ENCODE measurements at regions not wholly inside any gene's neighbourhood (a gene's known extent, or its start where the extent isn't known, plus 50 kb on each side); places are given as distances from the start of the nearest gene placed in this dataset.

DNA sequence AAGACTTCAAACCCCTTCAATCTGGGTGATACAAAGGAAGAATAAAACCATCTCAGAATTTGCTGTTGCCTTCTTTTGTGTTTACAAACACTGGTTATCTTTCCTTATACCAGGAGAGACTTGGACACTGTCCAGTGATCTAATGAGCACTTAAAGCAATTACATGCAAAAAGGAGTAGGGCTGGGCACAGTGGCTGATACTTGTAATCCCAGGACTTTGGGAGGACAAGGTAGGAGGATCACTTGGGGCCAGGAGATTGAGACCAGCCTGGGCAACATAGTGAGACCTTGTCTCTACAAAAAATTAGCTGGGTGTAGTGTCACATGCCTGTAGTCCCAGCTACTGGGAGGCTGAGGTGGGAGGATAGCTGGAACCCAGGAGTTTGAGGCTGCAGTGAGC lies 95.7 kb upstream of the DRD5 start (continued):
- TF ChIP-seq, protein P1, sequence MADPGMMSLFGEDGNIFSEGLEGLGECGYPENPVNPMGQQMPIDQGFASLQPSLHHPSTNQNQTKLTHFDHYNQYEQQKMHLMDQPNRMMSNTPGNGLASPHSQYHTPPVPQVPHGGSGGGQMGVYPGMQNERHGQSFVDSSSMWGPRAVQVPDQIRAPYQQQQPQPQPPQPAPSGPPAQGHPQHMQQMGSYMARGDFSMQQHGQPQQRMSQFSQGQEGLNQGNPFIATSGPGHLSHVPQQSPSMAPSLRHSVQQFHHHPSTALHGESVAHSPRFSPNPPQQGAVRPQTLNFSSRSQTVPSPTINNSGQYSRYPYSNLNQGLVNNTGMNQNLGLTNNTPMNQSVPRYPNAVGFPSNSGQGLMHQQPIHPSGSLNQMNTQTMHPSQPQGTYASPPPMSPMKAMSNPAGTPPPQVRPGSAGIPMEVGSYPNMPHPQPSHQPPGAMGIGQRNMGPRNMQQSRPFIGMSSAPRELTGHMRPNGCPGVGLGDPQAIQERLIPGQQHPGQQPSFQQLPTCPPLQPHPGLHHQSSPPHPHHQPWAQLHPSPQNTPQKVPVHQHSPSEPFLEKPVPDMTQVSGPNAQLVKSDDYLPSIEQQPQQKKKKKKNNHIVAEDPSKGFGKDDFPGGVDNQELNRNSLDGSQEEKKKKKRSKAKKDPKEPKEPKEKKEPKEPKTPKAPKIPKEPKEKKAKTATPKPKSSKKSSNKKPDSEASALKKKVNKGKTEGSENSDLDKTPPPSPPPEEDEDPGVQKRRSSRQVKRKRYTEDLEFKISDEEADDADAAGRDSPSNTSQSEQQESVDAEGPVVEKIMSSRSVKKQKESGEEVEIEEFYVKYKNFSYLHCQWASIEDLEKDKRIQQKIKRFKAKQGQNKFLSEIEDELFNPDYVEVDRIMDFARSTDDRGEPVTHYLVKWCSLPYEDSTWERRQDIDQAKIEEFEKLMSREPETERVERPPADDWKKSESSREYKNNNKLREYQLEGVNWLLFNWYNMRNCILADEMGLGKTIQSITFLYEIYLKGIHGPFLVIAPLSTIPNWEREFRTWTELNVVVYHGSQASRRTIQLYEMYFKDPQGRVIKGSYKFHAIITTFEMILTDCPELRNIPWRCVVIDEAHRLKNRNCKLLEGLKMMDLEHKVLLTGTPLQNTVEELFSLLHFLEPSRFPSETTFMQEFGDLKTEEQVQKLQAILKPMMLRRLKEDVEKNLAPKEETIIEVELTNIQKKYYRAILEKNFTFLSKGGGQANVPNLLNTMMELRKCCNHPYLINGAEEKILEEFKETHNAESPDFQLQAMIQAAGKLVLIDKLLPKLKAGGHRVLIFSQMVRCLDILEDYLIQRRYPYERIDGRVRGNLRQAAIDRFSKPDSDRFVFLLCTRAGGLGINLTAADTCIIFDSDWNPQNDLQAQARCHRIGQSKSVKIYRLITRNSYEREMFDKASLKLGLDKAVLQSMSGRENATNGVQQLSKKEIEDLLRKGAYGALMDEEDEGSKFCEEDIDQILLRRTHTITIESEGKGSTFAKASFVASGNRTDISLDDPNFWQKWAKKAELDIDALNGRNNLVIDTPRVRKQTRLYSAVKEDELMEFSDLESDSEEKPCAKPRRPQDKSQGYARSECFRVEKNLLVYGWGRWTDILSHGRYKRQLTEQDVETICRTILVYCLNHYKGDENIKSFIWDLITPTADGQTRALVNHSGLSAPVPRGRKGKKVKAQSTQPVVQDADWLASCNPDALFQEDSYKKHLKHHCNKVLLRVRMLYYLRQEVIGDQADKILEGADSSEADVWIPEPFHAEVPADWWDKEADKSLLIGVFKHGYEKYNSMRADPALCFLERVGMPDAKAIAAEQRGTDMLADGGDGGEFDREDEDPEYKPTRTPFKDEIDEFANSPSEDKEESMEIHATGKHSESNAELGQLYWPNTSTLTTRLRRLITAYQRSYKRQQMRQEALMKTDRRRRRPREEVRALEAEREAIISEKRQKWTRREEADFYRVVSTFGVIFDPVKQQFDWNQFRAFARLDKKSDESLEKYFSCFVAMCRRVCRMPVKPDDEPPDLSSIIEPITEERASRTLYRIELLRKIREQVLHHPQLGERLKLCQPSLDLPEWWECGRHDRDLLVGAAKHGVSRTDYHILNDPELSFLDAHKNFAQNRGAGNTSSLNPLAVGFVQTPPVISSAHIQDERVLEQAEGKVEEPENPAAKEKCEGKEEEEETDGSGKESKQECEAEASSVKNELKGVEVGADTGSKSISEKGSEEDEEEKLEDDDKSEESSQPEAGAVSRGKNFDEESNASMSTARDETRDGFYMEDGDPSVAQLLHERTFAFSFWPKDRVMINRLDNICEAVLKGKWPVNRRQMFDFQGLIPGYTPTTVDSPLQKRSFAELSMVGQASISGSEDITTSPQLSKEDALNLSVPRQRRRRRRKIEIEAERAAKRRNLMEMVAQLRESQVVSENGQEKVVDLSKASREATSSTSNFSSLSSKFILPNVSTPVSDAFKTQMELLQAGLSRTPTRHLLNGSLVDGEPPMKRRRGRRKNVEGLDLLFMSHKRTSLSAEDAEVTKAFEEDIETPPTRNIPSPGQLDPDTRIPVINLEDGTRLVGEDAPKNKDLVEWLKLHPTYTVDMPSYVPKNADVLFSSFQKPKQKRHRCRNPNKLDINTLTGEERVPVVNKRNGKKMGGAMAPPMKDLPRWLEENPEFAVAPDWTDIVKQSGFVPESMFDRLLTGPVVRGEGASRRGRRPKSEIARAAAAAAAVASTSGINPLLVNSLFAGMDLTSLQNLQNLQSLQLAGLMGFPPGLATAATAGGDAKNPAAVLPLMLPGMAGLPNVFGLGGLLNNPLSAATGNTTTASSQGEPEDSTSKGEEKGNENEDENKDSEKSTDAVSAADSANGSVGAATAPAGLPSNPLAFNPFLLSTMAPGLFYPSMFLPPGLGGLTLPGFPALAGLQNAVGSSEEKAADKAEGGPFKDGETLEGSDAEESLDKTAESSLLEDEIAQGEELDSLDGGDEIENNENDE (IDR thresholded peaks at IDR 0.05; ENCODE audit: insufficient replicate concordance, low read length), result no peak
- TF ChIP-seq KDM5A (IDR thresholded peaks at IDR 0.05; ENCODE audit: low read length) (no peak), EZH2 (IDR thresholded peaks at IDR 0.05; ENCODE audit: low read depth, low read length, severe bottlenecking) (no peak), POU5F1 (IDR thresholded peaks at IDR 0.05; ENCODE audit: low read depth, low read length) (no peak), JUN (IDR thresholded peaks at IDR 0.05; ENCODE audit: low read depth, low read length) (no peak), ATF3 (IDR thresholded peaks at IDR 0.05; ENCODE audit: insufficient read depth, low read depth, low read length) (no peak), CHD1 (IDR thresholded peaks at IDR 0.05; ENCODE audit: low read depth, low read length) (no peak), SIX5 (IDR thresholded peaks at IDR 0.05; ENCODE audit: low read depth, low read length) (no peak), HDAC2 (IDR thresholded peaks at IDR 0.05; ENCODE audit: borderline replicate concordance in 1 of 2, low read depth in 2 of 2, low read length in 2 of 2) (no peak), NRF1 (IDR thresholded peaks at IDR 0.05; ENCODE audit: low read depth, low read length) (no peak), SAP30 (IDR thresholded peaks at IDR 0.05; ENCODE audit: insufficient read depth, insufficient replicate concordance, low read length) (no peak), BCL11A (IDR thresholded peaks at IDR 0.05; ENCODE audit: low read depth in 2 of 2, low read length in 2 of 2) (no peak)

Measured in H1 (cell line).